ENCODE measurements at regions not wholly inside any gene's neighbourhood (a gene's known extent, or its start where the extent isn't known, plus 50 kb on each side); places are given as distances from the start of the nearest gene placed in this dataset.

DNA sequence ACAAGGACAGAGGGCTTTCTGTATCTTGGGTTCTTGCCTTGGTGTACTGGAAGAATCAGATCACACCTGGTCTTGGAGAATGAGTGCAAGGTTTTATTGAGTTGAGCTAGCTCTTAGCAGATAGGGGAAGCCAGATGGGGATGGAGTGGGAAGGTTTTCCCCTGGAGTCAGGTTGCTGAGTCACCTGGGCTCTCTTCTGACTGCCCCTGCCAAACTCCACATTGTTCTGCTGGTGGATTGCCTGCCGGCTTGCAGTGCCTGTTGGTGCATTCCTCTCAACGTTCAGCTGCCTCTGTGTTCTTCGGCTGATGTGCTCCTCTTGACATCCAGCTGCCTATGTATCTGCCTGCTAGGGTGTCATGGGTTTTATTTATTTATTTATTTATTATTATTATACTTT lies 1431.1 kb downstream of the CDH8 start:
- no peak for TF ChIP-seq POLR2AphosphoS5 (IDR thresholded peaks at IDR 0.05)
- TF ChIP-seq, protein P1, sequence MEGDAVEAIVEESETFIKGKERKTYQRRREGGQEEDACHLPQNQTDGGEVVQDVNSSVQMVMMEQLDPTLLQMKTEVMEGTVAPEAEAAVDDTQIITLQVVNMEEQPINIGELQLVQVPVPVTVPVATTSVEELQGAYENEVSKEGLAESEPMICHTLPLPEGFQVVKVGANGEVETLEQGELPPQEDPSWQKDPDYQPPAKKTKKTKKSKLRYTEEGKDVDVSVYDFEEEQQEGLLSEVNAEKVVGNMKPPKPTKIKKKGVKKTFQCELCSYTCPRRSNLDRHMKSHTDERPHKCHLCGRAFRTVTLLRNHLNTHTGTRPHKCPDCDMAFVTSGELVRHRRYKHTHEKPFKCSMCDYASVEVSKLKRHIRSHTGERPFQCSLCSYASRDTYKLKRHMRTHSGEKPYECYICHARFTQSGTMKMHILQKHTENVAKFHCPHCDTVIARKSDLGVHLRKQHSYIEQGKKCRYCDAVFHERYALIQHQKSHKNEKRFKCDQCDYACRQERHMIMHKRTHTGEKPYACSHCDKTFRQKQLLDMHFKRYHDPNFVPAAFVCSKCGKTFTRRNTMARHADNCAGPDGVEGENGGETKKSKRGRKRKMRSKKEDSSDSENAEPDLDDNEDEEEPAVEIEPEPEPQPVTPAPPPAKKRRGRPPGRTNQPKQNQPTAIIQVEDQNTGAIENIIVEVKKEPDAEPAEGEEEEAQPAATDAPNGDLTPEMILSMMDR (IDR thresholded peaks at IDR 0.05) = no peak
- TF ChIP-seq POLR2A (IDR thresholded peaks at IDR 0.05) = no peak

Measured in prostate gland (tissue), 2 donors.